IMR-90 (cell line): ENCODE measurements at regions not wholly inside any gene's neighbourhood (a gene's known extent, or its start where the extent isn't known, plus 50 kb on each side); places are given as distances from the start of the nearest gene placed in this dataset.
A peak's percentile ranks its signal among the peaks of the same experiment; 100 is the strongest.

Experiments
- ATAC-seq: fragments of 200-7000 bp; cut with Tn5 transposase; 2 replicates; pipeline ENCODE4 v1.9.1; 2020; ENCODE audit warnings: low read depth, mild to moderate bottlenecking, moderate library complexity
- BruUV-seq: library from RNA; stranded (reverse); fragments of 400-500 nt; replicated peaks from 2 replicates; lab custom pipeline; 2021; lab: Mats Ljungman, UMichigan
- CTCF ChIA-PET: fragments of 300-600 bp; formaldehyde crosslinking; extraction: SDS; loops from one replicate; lab custom pipeline; 2021; ENCODE audit warnings: antibody characterized with exemption; lab: Yijun Ruan, JAX
- POLR2A ChIA-PET: fragments of 300-600 bp; sonication (Branson Sonifier 250); formaldehyde crosslinking; loops from one replicate; lab custom pipeline; 2022; ENCODE audit warnings: antibody characterized with exemption; ENCODE audit not compliant: unreplicated experiment; lab: Charles Lee
- DNase-seq: peaks from one replicate; pipeline ENCODE4 v3.0.0; 2013
- H2AFZ ChIP-seq: replicated peaks from 2 replicates; pipeline ENCODE3; 2013; ENCODE audit warnings: low read length, mild to moderate bottlenecking; ENCODE audit not compliant: poor library complexity
- H2AK5ac ChIP-seq: 2 replicates; pipeline ENCODE4 v1.6.1; 2013; ENCODE audit warnings: low read depth, low read length, inconsistent platforms
- H2AK9ac ChIP-seq: replicated peaks from 2 replicates; pipeline ENCODE3; 2013; ENCODE audit warnings: mild to moderate bottlenecking, low read depth, low read length, moderate library complexity; ENCODE audit not compliant: poor library complexity
- H2BK120ac ChIP-seq: 2 replicates; pipeline ENCODE4 v1.6.1; 2013; ENCODE audit warnings: low read depth, low read length, inconsistent platforms
- H2BK15ac ChIP-seq: 3 replicates; pipeline ENCODE4 v1.6.1; 2013; ENCODE audit warnings: low read depth, low read length, inconsistent platforms
- H2BK20ac ChIP-seq: 2 replicates; pipeline ENCODE4 v1.6.1; 2013; ENCODE audit warnings: low read depth, mild to moderate bottlenecking, inconsistent platforms, low read length, moderate library complexity
- H2BK5ac ChIP-seq: 2 replicates; pipeline ENCODE4 v1.6.1; 2013; ENCODE audit warnings: mild to moderate bottlenecking, low read depth, low read length, inconsistent platforms; ENCODE audit not compliant: poor library complexity, severe bottlenecking
- H3K14ac ChIP-seq: replicated peaks from 2 replicates; pipeline ENCODE4 v1.6.1; 2013; ENCODE audit warnings: low read depth, low read length, inconsistent platforms
- H3K18ac ChIP-seq: 2 replicates; pipeline ENCODE4 v1.6.1; 2013; ENCODE audit warnings: low read depth, low read length, control low read depth
- H3K23ac ChIP-seq: 2 replicates; pipeline ENCODE4 v1.6.1; 2013; ENCODE audit warnings: low read depth, low read length, inconsistent platforms
- H3K27ac ChIP-seq: 2 replicates; pipeline ENCODE4 v1.5.1; 2013; ENCODE audit warnings: mild to moderate bottlenecking, control low read depth, low read length; ENCODE audit not compliant: insufficient read depth
- H3K27me3 ChIP-seq: 2 replicates; pipeline ENCODE4 v1.6.1; 2013; ENCODE audit warnings: low read length; ENCODE audit not compliant: control insufficient read depth, insufficient read depth
- H3K36me3 ChIP-seq: 2 replicates; pipeline ENCODE4 v1.6.1; 2013; ENCODE audit warnings: low read length, mixed read lengths; ENCODE audit not compliant: control insufficient read depth, insufficient read depth
- H3K4ac ChIP-seq: 2 replicates; pipeline ENCODE4 v1.6.1; 2013; ENCODE audit warnings: low read depth, low read length, inconsistent platforms
- H3K4me1 ChIP-seq: 2 replicates; pipeline ENCODE4 v1.6.1; 2013; ENCODE audit warnings: low read length, mixed read lengths; ENCODE audit not compliant: control insufficient read depth, insufficient read depth
- H3K4me2 ChIP-seq: 2 replicates; pipeline ENCODE4 v1.6.1; 2013; ENCODE audit warnings: low read depth, mild to moderate bottlenecking, control low read depth, low read length, moderate library complexity
- H3K4me3 ChIP-seq: 2 replicates; pipeline ENCODE4 v1.5.1; 2013; ENCODE audit warnings: low read depth, mild to moderate bottlenecking, control low read depth, low read length, moderate library complexity; ENCODE audit not compliant: insufficient read depth
- H3K56ac ChIP-seq: 2 replicates; pipeline ENCODE4 v1.6.1; 2013; ENCODE audit warnings: low read length, inconsistent platforms; ENCODE audit not compliant: insufficient read depth; ENCODE audit errors: extremely low read depth
- H3K79me1 ChIP-seq, 2 experiments: 2 replicates each; pipeline ENCODE4 v1.6.1; 2013; ENCODE audit warnings: low read length in 2 of 2, inconsistent platforms in 1 of 2, low read depth in 1 of 2
- H3K9ac ChIP-seq: 2 replicates; pipeline ENCODE4 v1.6.1; 2013; ENCODE audit warnings: low read depth, low read length, control low read depth
- H3K9me1 ChIP-seq: 2 replicates; pipeline ENCODE4 v1.6.1; 2013; ENCODE audit warnings: low read length, inconsistent platforms; ENCODE audit not compliant: insufficient read depth
- H3K9me3 ChIP-seq: 2 replicates; pipeline ENCODE4 v1.6.1; 2013; ENCODE audit warnings: low read length; ENCODE audit not compliant: control insufficient read depth, insufficient read depth
- H4K20me1 ChIP-seq: 2 replicates; pipeline ENCODE4 v1.6.1; 2013; ENCODE audit warnings: low read length, inconsistent platforms; ENCODE audit not compliant: insufficient read depth
- H4K5ac ChIP-seq: 2 replicates; pipeline ENCODE4 v1.6.1; 2013; ENCODE audit warnings: mild to moderate bottlenecking, low read depth, low read length, control low read depth
- H4K8ac ChIP-seq, 2 experiments: 2 replicates each; pipeline ENCODE4 v1.6.1; 2013; ENCODE audit warnings: low read depth in 2 of 2, low read length in 2 of 2, control low read depth in 1 of 2, inconsistent platforms in 1 of 2
- H4K91ac ChIP-seq: 2 replicates; pipeline ENCODE4 v1.6.1; 2013; ENCODE audit warnings: low read depth, low read length, inconsistent platforms; ENCODE audit not compliant: insufficient read depth
- BHLHE40 ChIP-seq: fragments of 150-350 bp; IDR thresholded peaks from 2 replicates; pipeline ENCODE4 v1.6.1; 2016; ENCODE audit warnings: mild to moderate bottlenecking, low read depth, low read length
- CEBPB ChIP-seq: IDR thresholded peaks from 2 replicates; pipeline ENCODE4 v1.6.1; 2012; ENCODE audit warnings: low read depth, low read length, improper control_type of control experiment
- CHD1 ChIP-seq: IDR thresholded peaks from 2 replicates; pipeline ENCODE4 v1.6.1; 2012; ENCODE audit warnings: low read depth, low read length, improper control_type of control experiment
- FOS ChIP-seq: fragments of 150-350 bp; IDR thresholded peaks from 2 replicates; pipeline ENCODE4 v1.6.1; 2016; ENCODE audit warnings: low read depth, low read length
- MAFK ChIP-seq: IDR thresholded peaks from 2 replicates; pipeline ENCODE4 v1.6.1; 2012; ENCODE audit warnings: low read depth, low read length, improper control_type of control experiment
- MAZ ChIP-seq: IDR thresholded peaks from 2 replicates; pipeline ENCODE4 v1.6.1; 2012; ENCODE audit warnings: low read depth, mild to moderate bottlenecking, low read length, improper control_type of control experiment, moderate library complexity, borderline replicate concordance
- MXI1 ChIP-seq: IDR thresholded peaks from 2 replicates; pipeline ENCODE4 v1.6.1; 2012; ENCODE audit warnings: low read depth, mild to moderate bottlenecking, low read length, moderate library complexity, borderline replicate concordance
- NFE2L2 ChIP-seq: fragments of 150-350 bp; IDR thresholded peaks from 2 replicates; pipeline ENCODE4 v1.6.1; 2016; ENCODE audit warnings: low read depth, mild to moderate bottlenecking, low read length
- POLR2A ChIP-seq: IDR thresholded peaks from 2 replicates; pipeline ENCODE4 v1.6.1; 2012; ENCODE audit warnings: mild to moderate bottlenecking, low read depth, low read length
- RAD21 ChIP-seq: IDR thresholded peaks from 2 replicates; pipeline ENCODE4 v1.6.1; 2012; ENCODE audit warnings: low read length, improper control_type of control experiment
- RCOR1 ChIP-seq: IDR thresholded peaks from 2 replicates; pipeline ENCODE4 v1.6.1; 2012; ENCODE audit warnings: mild to moderate bottlenecking, low read length, improper control_type of control experiment; ENCODE audit not compliant: insufficient replicate concordance
- RFX5 ChIP-seq: IDR thresholded peaks from 2 replicates; pipeline ENCODE4 v1.8.0; 2012; ENCODE audit warnings: low read depth, mild to moderate bottlenecking, low read length, moderate library complexity
- SMC3 ChIP-seq: fragments of 150-350 bp; IDR thresholded peaks from 2 replicates; pipeline ENCODE4 v1.6.1; 2016; ENCODE audit warnings: low read depth, mild to moderate bottlenecking, antibody characterized with exemption, low read length, moderate library complexity
- WGBS, 2 experiments: methylation state at CpG; one replicate each; pipeline versions ENCODE4 v1.1.5 to v1.1.7; 2013; ENCODE audit warnings: missing lambda C conversion rate in 2 of 2; ENCODE audit not compliant: insufficient read length in 1 of 2; ENCODE audit errors: extremely low coverage in 2 of 2; 5-methylcytosine and 5-hydroxymethylcytosine counted together
- dilution Hi-C: fragments of 300-500 bp; cut with HindIII; formaldehyde crosslinking; loops from one replicate; pipeline ENCODE4 v1.14.3; 2018; ENCODE audit warnings: low sequenced_read_pairs; ENCODE audit not compliant: unreplicated experiment
- in situ Hi-C: fragments of 300-500 bp; cut with MboI; formaldehyde crosslinking; loops from 3 replicates; pipeline ENCODE4 v1.14.3; 2019; ENCODE audit warnings: low sequenced_read_pairs, inconsistent platforms, mixed read lengths
- intact Hi-C: fragments of 100-400 bp; cut with micrococcal nuclease; formaldehyde crosslinking; loops from 2 replicates; pipeline ENCODE4 v1.10.0; 2022
- TF ChIP-seq, protein P1 (sequence below): fragments of 150-350 bp; IDR thresholded peaks from 2 replicates; pipeline ENCODE4 v1.6.1; 2016; ENCODE audit warnings: low read depth, mild to moderate bottlenecking, low read length, moderate library complexity, borderline replicate concordance
- TF ChIP-seq, protein P2 (sequence below): conservative IDR thresholded peaks from 2 replicates; pipeline ENCODE4 v1.5.1; 2012; ENCODE audit warnings: mild to moderate bottlenecking, low read depth, low read length, improper control_type of control experiment
- TF ChIP-seq, protein P3 (sequence below): fragments of 150-350 bp; IDR thresholded peaks from 2 replicates; pipeline ENCODE4 v1.6.1; 2017; ENCODE audit warnings: mild to moderate bottlenecking, antibody characterized with exemption, low read length, low read depth

DNA sequence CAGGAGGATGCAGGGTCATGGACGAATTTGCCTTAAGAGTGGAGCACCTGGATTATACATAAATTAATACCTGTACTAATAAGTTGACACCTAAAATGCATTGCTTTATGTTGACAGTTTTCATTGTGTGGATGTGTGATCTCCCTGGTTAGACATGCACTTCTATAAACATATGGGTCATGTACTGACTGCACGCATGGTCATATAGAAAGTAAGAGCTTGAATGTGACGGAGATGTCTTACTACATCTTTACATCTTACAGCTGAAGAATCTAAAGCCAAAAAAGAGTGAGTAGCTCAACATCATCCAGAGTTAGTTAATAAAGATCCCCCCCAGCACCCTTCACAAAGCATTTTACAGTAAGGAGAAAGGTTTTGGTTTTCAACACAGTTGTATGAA lies 408.4 kb upstream of the JARID2 start:
- Histone ChIP-seq H4K91ac (no peak overlapping the region), H3K9me3 (no peaks in the 10 kb centered on the region), H3K27me3 (no peaks in the 10 kb centered on the region), H3K27ac (no peak overlapping the region), H4K5ac (no peak overlapping the region), H3K4me1 (no peaks in the 10 kb centered on the region; the same call in 1 of the 2 replicates), H4K20me1 (no peaks in the 10 kb centered on the region), H2BK5ac (no peak overlapping the region), H2BK20ac (no peak overlapping the region), H3K18ac (no peak overlapping the region), H4K8ac (no peak overlapping the region), H3K14ac (no peak overlapping the region), H2AFZ (no peak overlapping the region), H2AK9ac (no peak overlapping the region), H3K9ac (no peak overlapping the region), H2BK15ac (peak overlapping the region; percentile 25; the same call in 1 of the 3 replicates), H3K36me3 (no peaks in the 10 kb centered on the region), H3K79me1 (no peaks in the 10 kb centered on the region), H2AK5ac (no peak overlapping the region), H3K4me2 (no peak overlapping the region), H3K4ac (no peak overlapping the region), H3K4me3 (no peak overlapping the region), H2BK120ac (0 out of 2 replicates have a peak overlapping the region, but pooled peaks have one; percentile 17), H3K23ac (no peak overlapping the region), H3K9me1 (no peaks in the 10 kb centered on the region), H3K56ac (no peak overlapping the region)
- no peak for DNase-seq
- ChIA-PET POLR2A (no interaction called here), CTCF (no interaction called here)
- WGBS, 2 experiments, result no CpG with 5 or more reads among the region's 3 CpGs
- in situ Hi-C loops (loop anchor here (25.0 kb wide), 1 partner anchor 625 kb away; no protein-coding TSS in a partner anchor), dilution Hi-C loops (no loop called here), intact Hi-C loops (loop anchor here (10.0 kb wide), 1 partner anchor 787 kb away; no protein-coding TSS in a partner anchor)
- ATAC-seq, result no peak
- TF ChIP-seq FOS (no peak), MXI1 (no peak), MAZ (no peak), RFX5 (no peak), SMC3 (no peak), CEBPB (no peak), CHD1 (no peak), NFE2L2 (no peak), POLR2A (no peak), RAD21 (no peak), RCOR1 (no peak), BHLHE40 (no peak), MAFK (no peak)
- TF ChIP-seq, protein P1, sequence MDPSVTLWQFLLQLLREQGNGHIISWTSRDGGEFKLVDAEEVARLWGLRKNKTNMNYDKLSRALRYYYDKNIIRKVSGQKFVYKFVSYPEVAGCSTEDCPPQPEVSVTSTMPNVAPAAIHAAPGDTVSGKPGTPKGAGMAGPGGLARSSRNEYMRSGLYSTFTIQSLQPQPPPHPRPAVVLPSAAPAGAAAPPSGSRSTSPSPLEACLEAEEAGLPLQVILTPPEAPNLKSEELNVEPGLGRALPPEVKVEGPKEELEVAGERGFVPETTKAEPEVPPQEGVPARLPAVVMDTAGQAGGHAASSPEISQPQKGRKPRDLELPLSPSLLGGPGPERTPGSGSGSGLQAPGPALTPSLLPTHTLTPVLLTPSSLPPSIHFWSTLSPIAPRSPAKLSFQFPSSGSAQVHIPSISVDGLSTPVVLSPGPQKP, result no peak
- TF ChIP-seq, protein P2, sequence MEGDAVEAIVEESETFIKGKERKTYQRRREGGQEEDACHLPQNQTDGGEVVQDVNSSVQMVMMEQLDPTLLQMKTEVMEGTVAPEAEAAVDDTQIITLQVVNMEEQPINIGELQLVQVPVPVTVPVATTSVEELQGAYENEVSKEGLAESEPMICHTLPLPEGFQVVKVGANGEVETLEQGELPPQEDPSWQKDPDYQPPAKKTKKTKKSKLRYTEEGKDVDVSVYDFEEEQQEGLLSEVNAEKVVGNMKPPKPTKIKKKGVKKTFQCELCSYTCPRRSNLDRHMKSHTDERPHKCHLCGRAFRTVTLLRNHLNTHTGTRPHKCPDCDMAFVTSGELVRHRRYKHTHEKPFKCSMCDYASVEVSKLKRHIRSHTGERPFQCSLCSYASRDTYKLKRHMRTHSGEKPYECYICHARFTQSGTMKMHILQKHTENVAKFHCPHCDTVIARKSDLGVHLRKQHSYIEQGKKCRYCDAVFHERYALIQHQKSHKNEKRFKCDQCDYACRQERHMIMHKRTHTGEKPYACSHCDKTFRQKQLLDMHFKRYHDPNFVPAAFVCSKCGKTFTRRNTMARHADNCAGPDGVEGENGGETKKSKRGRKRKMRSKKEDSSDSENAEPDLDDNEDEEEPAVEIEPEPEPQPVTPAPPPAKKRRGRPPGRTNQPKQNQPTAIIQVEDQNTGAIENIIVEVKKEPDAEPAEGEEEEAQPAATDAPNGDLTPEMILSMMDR, result no peak
- TF ChIP-seq, protein P3, sequence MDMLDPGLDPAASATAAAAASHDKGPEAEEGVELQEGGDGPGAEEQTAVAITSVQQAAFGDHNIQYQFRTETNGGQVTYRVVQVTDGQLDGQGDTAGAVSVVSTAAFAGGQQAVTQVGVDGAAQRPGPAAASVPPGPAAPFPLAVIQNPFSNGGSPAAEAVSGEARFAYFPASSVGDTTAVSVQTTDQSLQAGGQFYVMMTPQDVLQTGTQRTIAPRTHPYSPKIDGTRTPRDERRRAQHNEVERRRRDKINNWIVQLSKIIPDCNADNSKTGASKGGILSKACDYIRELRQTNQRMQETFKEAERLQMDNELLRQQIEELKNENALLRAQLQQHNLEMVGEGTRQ, result no peak
- BruUV-seq, result no TSS peak
